EH (cell line): ENCODE measurements at regions not wholly inside any gene's neighbourhood (a gene's known extent, or its start where the extent isn't known, plus 50 kb on each side); places are given as distances from the start of the nearest gene placed in this dataset.
"Not testable (repeated sequence)": the region's sequence is repeated elsewhere in the genome, so short reads cannot be mapped to it uniquely, and the experiment has no call there.

Source experiments
- DNase-seq: peaks from one replicate; pipeline ENCODE4 v3.0.0-alpha.2; 2015; ENCODE audit warnings: low read depth

- peak; percentile 68 for DNase-seq
These were observed 464.5 kb upstream of the RGMB start for GRCh38 chr5:98308960-98309359.

DNA sequence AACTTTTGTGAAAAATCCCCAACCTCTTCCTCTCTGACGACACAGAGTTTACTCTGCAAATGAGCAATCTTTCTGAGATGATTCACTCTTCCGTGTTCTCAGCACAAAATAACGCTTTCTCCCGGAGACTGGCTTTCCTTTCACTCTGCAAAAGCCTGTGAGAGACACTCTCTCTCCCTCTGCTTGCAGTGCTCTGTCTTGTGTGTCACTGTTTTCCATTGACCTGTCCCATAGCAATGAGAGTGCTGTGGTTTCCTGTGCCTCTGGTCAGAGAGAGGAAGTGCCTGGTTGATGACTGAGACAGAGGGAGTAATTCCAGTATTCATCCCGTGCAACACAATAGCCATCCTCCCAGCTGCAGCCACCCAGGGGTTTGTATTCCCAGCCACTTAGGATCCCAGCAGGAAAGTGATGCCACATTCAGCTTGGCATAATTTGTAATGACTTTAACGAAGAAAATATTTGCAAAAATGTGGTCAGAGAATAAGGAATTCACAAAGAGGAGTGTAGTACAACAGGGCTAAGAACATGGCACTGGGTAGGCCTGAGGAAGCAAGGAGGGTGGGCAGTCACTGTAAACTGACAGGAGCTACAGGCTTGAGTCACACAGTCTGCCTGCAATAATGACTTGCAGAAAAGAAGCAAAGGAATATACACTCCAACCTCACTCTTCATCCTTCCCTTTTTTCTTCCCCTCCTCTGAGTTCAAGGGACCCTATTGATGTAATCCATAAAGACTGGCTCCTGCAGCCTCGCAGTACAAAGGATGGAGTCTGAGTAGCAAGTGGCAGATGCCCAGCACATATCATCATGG is 463.5 kb upstream of the RGMB start:
- peak; percentile 100 for DNase-seq

DNA sequence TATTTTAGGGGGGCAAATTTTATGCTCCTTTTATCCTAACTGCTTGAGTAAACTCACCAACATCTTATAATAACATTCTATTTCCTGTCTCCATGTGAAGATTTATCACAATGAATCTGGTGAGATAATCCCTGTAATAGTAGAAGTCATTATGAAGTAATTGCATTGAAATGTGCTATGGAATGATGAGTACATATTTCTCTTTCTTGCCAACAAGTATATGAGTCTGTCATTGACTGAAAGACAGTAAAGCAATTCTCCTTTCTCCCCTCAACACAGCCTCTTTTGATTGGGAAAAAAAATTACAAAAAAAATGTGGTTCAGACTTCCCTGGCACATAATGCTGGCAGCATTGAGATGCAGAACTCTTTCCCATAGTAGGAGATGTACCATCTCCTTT is 459.2 kb upstream of the RGMB start:
- DNase-seq = peak; percentile 93

GRCh38 chr5:98318386-98318785 is 455.1 kb upstream of the RGMB start:
- no peak for DNase-seq

- no peak for DNase-seq
These were observed 454.0 kb upstream of the RGMB start for GRCh38 chr5:98319299-98320011.

- no peak for DNase-seq
These were observed 453.1 kb upstream of the RGMB start for GRCh38 chr5:98320343-98320742.

- DNase-seq = no peak
These were observed 452.1 kb upstream of the RGMB start for GRCh38 chr5:98321361-98321760.

- DNase-seq = not testable (repeated sequence)
These were observed 448.3 kb upstream of the RGMB start for GRCh38 chr5:98325187-98325586.

DNA sequence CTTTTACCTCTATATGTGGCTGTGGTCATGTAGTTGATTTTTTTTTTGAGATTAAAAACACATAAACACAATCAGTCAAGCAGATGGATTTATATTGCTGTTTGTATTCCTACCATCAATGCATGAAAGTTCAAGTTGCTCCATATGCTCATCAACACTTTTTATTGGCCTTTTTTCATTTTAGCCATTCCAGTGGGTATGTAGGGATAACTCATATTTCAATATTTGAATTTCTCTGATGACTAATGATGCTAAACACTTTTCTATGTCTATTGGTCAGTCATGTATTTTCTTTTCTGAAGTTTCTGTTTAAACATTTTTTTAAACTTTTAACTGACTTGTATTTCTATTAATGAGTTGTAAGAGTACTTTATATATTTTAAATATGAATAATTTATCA is 445.4 kb upstream of the RGMB start:
- DNase-seq = no peak

DNA sequence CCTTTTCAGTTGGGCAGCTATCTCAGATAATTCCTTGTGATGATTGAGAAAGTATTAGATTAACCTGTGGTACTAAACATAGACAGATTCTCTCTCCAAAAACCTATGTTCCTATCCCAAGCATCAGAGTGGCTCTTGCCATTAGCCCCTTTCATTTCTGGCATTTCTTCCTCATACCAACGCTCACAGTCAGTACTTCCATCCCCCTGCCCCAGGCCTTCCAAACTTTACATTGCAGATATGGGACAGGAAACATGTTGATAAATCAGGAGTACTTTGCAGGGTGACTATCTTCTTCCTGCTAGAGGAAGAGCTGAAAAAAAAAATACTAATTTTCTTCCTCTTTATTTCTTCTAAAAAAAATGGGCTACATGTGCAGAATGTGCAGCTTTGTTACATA is 442.6 kb upstream of the RGMB start:
- DNase-seq = peak; percentile 34

DNA sequence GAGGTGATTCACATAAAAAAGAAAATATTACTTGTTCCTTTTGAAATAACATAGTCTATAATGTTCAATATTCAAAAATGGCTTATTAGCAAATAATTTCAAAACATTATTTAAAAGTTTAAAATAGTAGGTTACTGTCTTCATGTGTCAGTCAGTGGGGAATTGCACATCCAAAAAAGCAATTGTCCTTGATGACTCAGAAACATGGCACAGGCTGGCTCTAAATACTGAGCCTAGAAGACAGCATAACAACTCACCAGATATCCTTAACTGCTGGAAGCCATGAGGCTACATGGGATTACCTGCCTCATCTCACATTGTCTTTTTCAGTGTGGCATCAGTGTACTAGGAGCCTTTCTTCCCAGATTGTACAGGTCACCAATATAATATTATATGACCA is 439.5 kb upstream of the RGMB start:
- no peak for DNase-seq

- peak; percentile 25 for DNase-seq
These were observed 438.5 kb upstream of the RGMB start for GRCh38 chr5:98334946-98335345.

DNA sequence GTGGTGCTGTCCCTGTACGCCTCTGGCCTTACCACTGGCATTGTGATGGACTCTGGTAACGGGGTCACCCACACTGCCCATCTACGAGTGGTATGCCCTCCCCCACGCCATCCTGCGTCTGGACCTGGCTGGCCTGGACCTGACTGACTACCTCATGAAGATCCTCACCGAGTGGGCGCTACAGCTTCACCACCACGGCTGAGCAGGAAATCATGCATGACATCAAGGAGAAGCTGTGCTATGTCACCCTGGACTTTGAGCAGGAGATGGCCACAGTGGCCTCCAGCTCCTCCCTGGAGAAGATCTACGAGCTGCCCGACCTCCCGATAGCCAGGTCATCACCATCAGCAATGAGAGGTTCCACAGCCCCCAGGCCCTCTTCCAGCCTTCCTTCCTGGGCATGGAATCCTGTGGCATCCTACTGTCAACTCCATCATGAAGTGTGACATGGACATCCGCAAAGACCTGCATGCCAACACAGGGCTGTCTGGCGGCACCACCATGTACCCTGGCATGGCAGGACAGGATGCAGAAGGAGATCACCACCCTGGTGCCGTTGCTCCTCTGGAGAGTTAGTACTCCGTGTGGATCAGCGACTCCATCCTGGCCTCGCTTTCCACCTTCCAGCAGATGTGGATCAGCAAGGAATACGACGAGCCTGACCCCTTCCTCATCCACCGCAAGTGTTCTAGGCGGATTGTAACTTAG is 434.2 kb upstream of the RGMB start:
- DNase-seq = no peak

- DNase-seq = peak; percentile 98
These were observed 432.1 kb upstream of the RGMB start for GRCh38 chr5:98341038-98342032.

DNA sequence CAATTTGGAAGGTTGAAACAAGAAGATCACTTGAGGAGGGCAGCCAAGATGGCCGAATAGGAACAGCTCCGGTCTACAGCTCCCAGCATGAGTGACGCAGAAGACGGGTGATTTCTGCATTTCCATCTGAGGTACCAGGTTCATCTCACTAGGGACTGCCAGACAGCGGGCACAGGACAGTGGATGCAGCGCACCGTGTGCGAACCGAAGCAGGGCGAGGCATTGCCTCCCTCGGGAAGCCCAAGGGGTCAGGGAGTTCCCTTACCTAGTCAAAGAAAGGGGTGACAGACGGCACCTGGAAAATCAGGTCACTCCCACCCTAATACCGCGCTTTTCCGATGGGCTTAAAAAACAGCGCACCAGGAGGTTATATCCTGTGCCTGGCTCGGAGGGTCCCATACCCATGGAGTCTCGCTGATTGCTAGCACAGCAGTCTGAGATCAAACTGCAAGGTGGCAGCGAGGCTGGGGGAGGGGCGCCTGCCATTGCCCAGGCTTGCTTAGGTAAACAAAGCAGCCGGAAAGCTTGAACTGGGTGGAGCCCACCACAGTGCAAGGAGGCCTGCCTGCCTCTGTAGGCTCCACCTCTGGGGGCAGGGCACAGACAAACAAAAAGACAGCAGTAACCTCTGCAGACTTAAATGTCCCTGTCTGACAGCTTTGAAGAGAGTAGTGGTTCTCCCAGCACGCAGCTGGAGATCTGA is 430.4 kb upstream of the RGMB start:
- not testable (repeated sequence) for DNase-seq

DNA sequence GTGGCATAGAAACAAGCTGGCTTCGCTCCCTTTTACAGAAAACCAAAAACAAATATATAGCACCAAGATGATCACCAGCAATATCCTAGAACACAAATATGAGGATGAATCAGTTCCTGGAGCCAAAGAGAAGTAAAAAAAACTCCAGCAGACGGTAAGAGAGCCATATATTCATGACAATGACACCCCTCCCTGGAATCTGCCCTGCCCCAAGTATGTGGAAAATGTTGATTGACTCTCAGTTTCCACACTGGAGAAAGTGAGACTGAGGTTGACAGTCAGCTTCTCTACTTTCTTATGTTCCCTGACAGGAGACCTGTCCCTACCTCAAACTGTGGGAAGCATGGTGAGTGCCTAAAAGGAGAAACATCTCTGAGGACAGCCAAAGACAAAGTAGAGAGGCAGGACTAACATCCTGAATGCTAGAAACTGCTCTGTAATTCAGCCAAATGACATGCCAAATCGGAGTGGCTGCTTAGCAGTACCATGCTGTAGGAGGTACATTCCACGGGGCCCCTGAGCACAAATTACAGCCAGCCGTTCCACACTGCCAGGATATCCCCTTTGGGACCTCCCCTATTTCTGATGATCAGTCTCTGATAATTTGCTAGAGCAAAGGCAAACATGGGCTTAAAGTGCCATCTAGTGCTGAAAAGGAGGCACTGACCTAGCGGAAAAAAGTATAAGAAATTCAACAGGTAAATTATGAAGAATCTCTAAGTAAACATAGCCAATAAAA is 424.0 kb upstream of the RGMB start:
- peak; percentile 95 for DNase-seq

- no peak for DNase-seq
These were observed 423.5 kb upstream of the RGMB start for GRCh38 chr5:98349990-98350365.

DNA sequence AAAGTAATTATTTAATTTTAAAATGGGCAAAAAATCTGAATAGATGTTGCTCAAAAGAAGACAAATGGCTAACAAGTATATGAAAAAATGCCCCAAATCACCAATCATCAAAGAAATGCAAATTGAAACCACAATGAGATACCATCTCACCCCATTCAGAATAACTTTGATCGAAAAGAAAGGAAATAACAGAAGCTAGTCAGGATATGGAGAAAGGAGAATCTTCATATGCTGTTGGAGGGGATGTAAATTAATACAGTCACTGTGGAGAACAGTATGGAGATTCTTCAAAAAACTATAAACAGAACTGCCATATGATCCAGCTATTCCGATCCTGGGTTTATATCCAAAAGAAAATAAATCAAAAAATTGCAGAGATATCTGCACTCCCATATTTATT is 418.5 kb upstream of the RGMB start:
- no peak for DNase-seq

DNA sequence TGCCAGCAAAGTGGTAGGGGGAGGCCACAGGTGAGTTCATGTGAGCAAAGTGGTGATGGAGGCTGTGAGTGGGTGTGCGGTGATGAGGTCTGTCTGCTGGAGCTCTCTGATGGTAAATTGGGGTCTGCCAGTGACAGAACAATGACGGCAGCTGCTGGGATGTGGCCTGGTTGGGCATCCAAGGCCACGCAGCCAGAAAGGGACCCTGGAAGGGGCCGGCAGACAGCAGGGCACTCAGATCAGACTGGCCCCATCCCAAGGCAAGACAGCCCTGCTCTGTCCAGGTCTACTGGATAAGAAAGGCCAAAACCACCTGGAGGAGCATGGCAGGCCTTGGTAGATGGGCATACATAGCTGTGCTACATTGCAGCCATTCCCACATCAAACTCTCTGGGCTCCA is 412.9 kb upstream of the RGMB start:
- DNase-seq = no peak

DNA sequence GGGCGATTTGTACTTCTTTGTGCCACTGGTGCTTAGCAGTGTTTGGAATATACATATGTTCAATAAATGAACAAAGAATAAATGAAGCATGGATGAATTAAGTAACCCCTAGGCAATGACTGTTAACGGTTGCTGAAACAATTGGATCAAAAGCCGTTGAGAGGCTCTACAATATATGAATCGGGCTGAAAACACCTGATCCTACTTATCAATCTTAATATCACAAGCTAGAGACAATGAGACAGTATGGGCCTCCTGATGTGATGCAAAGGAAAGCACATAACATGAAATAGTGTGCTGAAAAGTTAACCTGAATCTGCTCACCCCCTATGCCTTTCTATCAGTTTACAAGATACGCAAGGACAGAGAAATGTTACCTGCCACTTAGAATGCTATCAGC is 410.3 kb upstream of the RGMB start:
- DNase-seq = no peak
